ENCODE measurements at regions not wholly inside any gene's neighbourhood (a gene's known extent, or its start where the extent isn't known, plus 50 kb on each side); places are given as distances from the start of the nearest gene placed in this dataset.
"Not testable (repeated sequence)": the region's sequence is repeated elsewhere in the genome, so short reads cannot be mapped to it uniquely, and the experiment has no call there.

GRCh38 chr18:22515250-22515649, 97.5 kb upstream of the CTAGE1 start:
- Mint-ChIP-seq H3K9me3 (no peaks in the 10 kb centered on the region), H3K27ac (no peak overlapping the region), H3K4me3 (no peak overlapping the region), H3K4me1 (no peaks in the 10 kb centered on the region), H3K27me3 (peaks cover 4% of the 10 kb centered on the region), H3K36me3 (no peaks in the 10 kb centered on the region)

- Mint-ChIP-seq H3K4me1 (no peaks in the 10 kb centered on the region), H3K4me3 (no peak overlapping the region), H3K36me3 (no peaks in the 10 kb centered on the region), H3K27me3 (peaks cover 4% of the 10 kb centered on the region), H3K27ac (no peak overlapping the region), H3K9me3 (no peaks in the 10 kb centered on the region)
These were observed 99.6 kb upstream of the CTAGE1 start for GRCh38 chr18:22517356-22517755.

- Mint-ChIP-seq H3K27ac (peak overlapping the region in 2 of 3 donors; percentile 17 to 32), H3K4me1 (no peaks in the 10 kb centered on the region), H3K4me3 (no peak overlapping the region), H3K9me3 (peaks cover 0 to 6% (median 0%) of the 10 kb centered on the region in 3 donors), H3K36me3 (no peaks in the 10 kb centered on the region), H3K27me3 (peaks cover 5% of the 10 kb centered on the region)
These were observed 103.5 kb upstream of the CTAGE1 start for GRCh38 chr18:22521026-22521707.

- peaks cover 0 to 6% (median 2%) of the 10 kb centered on the region in 3 donors for H3K9me3 Mint-ChIP-seq
- H3K36me3 Mint-ChIP-seq = no peaks in the 10 kb centered on the region
- H3K27ac Mint-ChIP-seq = no peak overlapping the region
- no peak overlapping the region for H3K4me3 Mint-ChIP-seq
- peaks cover 5% of the 10 kb centered on the region for H3K27me3 Mint-ChIP-seq
- H3K4me1 Mint-ChIP-seq = no peaks in the 10 kb centered on the region
These were observed 105.8 kb upstream of the CTAGE1 start for GRCh38 chr18:22523481-22523880.

- peaks cover 5% of the 10 kb centered on the region for H3K27me3 Mint-ChIP-seq
- H3K4me1 Mint-ChIP-seq = no peaks in the 10 kb centered on the region
- H3K4me3 Mint-ChIP-seq = no peak overlapping the region
- H3K9me3 Mint-ChIP-seq = peaks cover 0 to 6% (median 2%) of the 10 kb centered on the region in 3 donors
- H3K36me3 Mint-ChIP-seq = no peaks in the 10 kb centered on the region
- H3K27ac Mint-ChIP-seq = no peak overlapping the region
These were observed 107.1 kb upstream of the CTAGE1 start for GRCh38 chr18:22524783-22525182.

GRCh38 chr18:22525313-22525712, 107.6 kb upstream of the CTAGE1 start:
- Mint-ChIP-seq H3K9me3 (peaks cover 0 to 6% (median 2%) of the 10 kb centered on the region in 3 donors), H3K36me3 (no peaks in the 10 kb centered on the region), H3K4me3 (no peak overlapping the region), H3K27me3 (peaks cover 5% of the 10 kb centered on the region), H3K27ac (peak overlapping the region in 1 of 3 donors; percentile 7), H3K4me1 (no peaks in the 10 kb centered on the region)

- H3K36me3 Mint-ChIP-seq = no peaks in the 10 kb centered on the region
- H3K9me3 Mint-ChIP-seq = peaks cover 0 to 6% (median 2%) of the 10 kb centered on the region in 3 donors
- no peak overlapping the region for H3K4me3 Mint-ChIP-seq
- no peak overlapping the region for H3K27ac Mint-ChIP-seq
- peaks cover 5% of the 10 kb centered on the region for H3K27me3 Mint-ChIP-seq
- no peaks in the 10 kb centered on the region for H3K4me1 Mint-ChIP-seq
These were observed 108.2 kb upstream of the CTAGE1 start for GRCh38 chr18:22525883-22526282.

GRCh38 chr18:22528291-22528690, 110.6 kb upstream of the CTAGE1 start:
- no peak overlapping the region for H3K27ac Mint-ChIP-seq
- no peaks in the 10 kb centered on the region for H3K4me1 Mint-ChIP-seq
- no peak overlapping the region for H3K4me3 Mint-ChIP-seq
- H3K36me3 Mint-ChIP-seq = no peaks in the 10 kb centered on the region
- H3K9me3 Mint-ChIP-seq = peaks cover 0 to 6% (median 2%) of the 10 kb centered on the region in 3 donors
- H3K27me3 Mint-ChIP-seq = peaks cover 5% of the 10 kb centered on the region

- not testable (repeated sequence) for H3K27me3 Mint-ChIP-seq, H3K9me3 Mint-ChIP-seq, H3K36me3 Mint-ChIP-seq, H3K27ac Mint-ChIP-seq, H3K4me1 Mint-ChIP-seq, H3K4me3 Mint-ChIP-seq
These were observed 117.0 kb upstream of the CTAGE1 start for GRCh38 chr18:22534706-22535105.

GRCh38 chr18:22536558-22536957, 118.8 kb upstream of the CTAGE1 start:
- Mint-ChIP-seq H3K36me3 (no peaks in the 10 kb centered on the region), H3K27me3 (no peaks in the 10 kb centered on the region), H3K9me3 (peaks cover 2 to 4% (median 2%) of the 10 kb centered on the region in 3 donors), H3K4me3 (no peak overlapping the region), H3K4me1 (no peaks in the 10 kb centered on the region), H3K27ac (no peak overlapping the region)

- H3K9me3 Mint-ChIP-seq = peaks cover 2 to 4% (median 3%) of the 10 kb centered on the region in 3 donors
- no peaks in the 10 kb centered on the region for H3K4me1 Mint-ChIP-seq
- no peaks in the 10 kb centered on the region for H3K36me3 Mint-ChIP-seq
- peaks cover under 1% of the 10 kb centered on the region for H3K27me3 Mint-ChIP-seq
- H3K4me3 Mint-ChIP-seq = no peak overlapping the region
- H3K27ac Mint-ChIP-seq = no peak overlapping the region
These were observed 120.7 kb upstream of the CTAGE1 start for GRCh38 chr18:22538426-22538825.

- H3K4me1 Mint-ChIP-seq = no peaks in the 10 kb centered on the region
- H3K36me3 Mint-ChIP-seq = no peaks in the 10 kb centered on the region
- H3K9me3 Mint-ChIP-seq = peaks cover 0 to 4% (median 3%) of the 10 kb centered on the region in 3 donors
- no peak overlapping the region for H3K4me3 Mint-ChIP-seq
- H3K27me3 Mint-ChIP-seq = peaks cover 1% of the 10 kb centered on the region
- no peak overlapping the region for H3K27ac Mint-ChIP-seq
These were observed 121.5 kb upstream of the CTAGE1 start for GRCh38 chr18:22539051-22539765.

GRCh38 chr18:22541232-22541631, 123.5 kb upstream of the CTAGE1 start:
- H3K4me3 Mint-ChIP-seq = no peak overlapping the region
- peaks cover 0 to 3% (median under 1%) of the 10 kb centered on the region in 3 donors for H3K9me3 Mint-ChIP-seq
- no peaks in the 10 kb centered on the region for H3K4me1 Mint-ChIP-seq
- no peak overlapping the region for H3K27ac Mint-ChIP-seq
- peaks cover 1% of the 10 kb centered on the region for H3K27me3 Mint-ChIP-seq
- no peaks in the 10 kb centered on the region for H3K36me3 Mint-ChIP-seq

GRCh38 chr18:22542406-22542835, 124.7 kb upstream of the CTAGE1 start:
- peaks cover 0 to 3% (median 0%) of the 10 kb centered on the region in 3 donors for H3K9me3 Mint-ChIP-seq
- peaks cover 1% of the 10 kb centered on the region for H3K27me3 Mint-ChIP-seq
- H3K4me1 Mint-ChIP-seq = no peaks in the 10 kb centered on the region
- no peak overlapping the region for H3K27ac Mint-ChIP-seq
- H3K36me3 Mint-ChIP-seq = no peaks in the 10 kb centered on the region
- H3K4me3 Mint-ChIP-seq = no peak overlapping the region

- H3K4me3 Mint-ChIP-seq = no peak overlapping the region
- H3K9me3 Mint-ChIP-seq = peaks cover 0 to 3% (median 0%) of the 10 kb centered on the region in 3 donors
- H3K27me3 Mint-ChIP-seq = peaks cover 1% of the 10 kb centered on the region
- no peaks in the 10 kb centered on the region for H3K4me1 Mint-ChIP-seq
- H3K27ac Mint-ChIP-seq = no peak overlapping the region
- H3K36me3 Mint-ChIP-seq = no peaks in the 10 kb centered on the region
These were observed 126.1 kb upstream of the CTAGE1 start for GRCh38 chr18:22543769-22544168.

- H3K9me3 Mint-ChIP-seq = peaks cover 0 to 3% (median 0%) of the 10 kb centered on the region in 3 donors
- no peak overlapping the region for H3K4me3 Mint-ChIP-seq
- no peaks in the 10 kb centered on the region for H3K36me3 Mint-ChIP-seq
- peak overlapping the region in 1 of 3 donors; percentile 33 for H3K27ac Mint-ChIP-seq
- H3K27me3 Mint-ChIP-seq = peaks cover 1% of the 10 kb centered on the region
- no peaks in the 10 kb centered on the region for H3K4me1 Mint-ChIP-seq
These were observed 126.9 kb upstream of the CTAGE1 start for GRCh38 chr18:22544626-22545025.
